GM13976 (cell line): ENCODE measurements at regions not wholly inside any gene's neighbourhood (a gene's known extent, or its start where the extent isn't known, plus 50 kb on each side); places are given as distances from the start of the nearest gene placed in this dataset.
"Not testable (repeated sequence)": the region's sequence is repeated elsewhere in the genome, so short reads cannot be mapped to it uniquely, and the experiment has no call there.

ENCODE experiments used
- DNase-seq: peaks from one replicate; pipeline ENCODE4 v3.0.0; 2012; ENCODE audit warnings: low spot score
- CTCF ChIP-seq: IDR thresholded peaks from 2 replicates; pipeline ENCODE4 v1.5.1; 2012; ENCODE audit warnings: borderline replicate concordance, mild to moderate bottlenecking; ENCODE audit not compliant: insufficient read depth; ENCODE audit errors: extremely low read depth, missing control alignments, control extremely low read depth
- in situ Hi-C: fragments of 300-500 bp; cut with MboI; formaldehyde crosslinking; loops from one replicate; pipeline ENCODE4 v1.12.0; 2022; ENCODE audit warnings: low sequenced_read_pairs, mixed read lengths, inconsistent platforms; ENCODE audit not compliant: unreplicated experiment

DNA sequence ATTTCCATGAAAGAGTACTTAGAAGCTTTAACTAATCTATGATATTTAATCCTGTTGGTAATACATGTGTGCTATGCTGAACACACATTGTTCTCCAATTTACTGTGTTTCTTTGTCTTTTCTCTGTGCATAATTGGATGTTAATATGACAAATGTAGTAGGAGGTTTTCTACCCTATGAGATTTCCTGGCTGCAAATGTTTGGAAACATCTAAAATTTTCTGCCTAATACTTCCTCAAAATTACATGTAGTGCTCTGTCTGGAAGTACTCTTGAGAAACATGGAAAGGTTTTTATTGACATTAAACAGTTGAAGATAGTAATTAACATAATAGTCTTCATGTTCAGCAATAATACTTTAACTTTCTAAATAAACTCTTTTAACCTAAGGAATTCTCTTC, 213.0 kb downstream of the KITLG start:
- in situ Hi-C loops = no loop called here
- TF ChIP-seq CTCF = no peak
- DNase-seq = no peak

DNA sequence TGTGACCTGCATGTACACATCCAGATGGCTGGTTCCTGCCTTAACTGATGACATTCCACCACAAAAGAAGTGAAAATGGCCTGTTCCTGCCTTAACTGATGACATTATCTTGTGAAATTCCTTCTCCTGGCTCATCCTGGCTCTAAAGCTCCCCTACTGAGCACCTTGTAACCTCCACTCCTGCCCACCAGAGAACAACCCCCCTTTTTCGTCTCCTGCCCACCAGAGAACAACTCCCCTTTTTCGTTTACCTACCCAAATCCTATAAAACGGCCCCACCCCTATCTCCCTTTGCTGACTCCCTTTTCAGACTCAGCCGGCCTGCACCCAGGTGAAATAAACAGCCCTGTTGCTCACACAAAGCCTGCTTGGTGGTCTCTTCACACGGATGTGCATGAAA, 212.2 kb downstream of the KITLG start:
- in situ Hi-C loops, DNase-seq: not testable (repeated sequence)

DNA sequence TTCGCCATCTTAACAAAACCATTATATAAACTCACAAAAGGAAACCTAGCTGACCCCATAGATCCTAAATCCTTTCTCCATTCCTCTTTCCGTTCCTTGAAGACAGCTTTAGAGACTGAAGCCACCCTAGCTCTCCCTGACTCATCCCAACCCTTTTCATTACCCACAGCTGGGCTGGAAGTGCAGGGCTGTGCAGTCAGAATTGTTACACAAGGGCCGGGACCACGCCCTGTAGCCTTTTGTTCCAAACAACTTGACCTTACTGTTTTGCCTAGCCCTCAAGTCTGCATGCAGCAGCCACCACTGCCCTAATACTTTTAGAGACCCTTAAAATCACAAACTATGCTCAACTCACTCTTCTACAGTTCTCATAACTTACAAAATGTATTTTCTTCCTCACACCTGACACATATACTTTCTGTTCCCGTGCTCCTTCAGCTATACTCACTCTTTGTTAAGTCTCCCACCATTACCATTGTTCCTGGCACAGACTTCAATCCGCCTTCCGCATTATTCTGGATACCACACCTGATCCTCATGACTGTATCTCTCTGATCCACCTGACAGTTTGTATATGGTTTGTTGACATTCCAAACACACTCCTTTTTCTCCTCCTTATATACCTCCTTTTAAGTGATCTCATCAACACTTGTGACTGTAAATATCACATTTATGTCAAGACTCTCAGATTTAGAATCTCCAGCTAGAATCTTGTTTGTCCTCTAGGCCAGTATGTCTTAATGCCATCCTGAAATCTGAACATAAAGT, 208.7 kb downstream of the KITLG start:
- no peak for DNase-seq
- in situ Hi-C loops = no loop called here
- TF ChIP-seq CTCF = no peak

GRCh38 chr12:88375306-88376305, 204.7 kb downstream of the KITLG start:
- TF ChIP-seq CTCF = no peak
- in situ Hi-C loops = no loop called here
- no peak for DNase-seq

GRCh38 chr12:88377973-88378372, 202.3 kb downstream of the KITLG start:
- no peak for TF ChIP-seq CTCF
- no peak for DNase-seq
- in situ Hi-C loops = no loop called here

GRCh38 chr12:88381466-88381865, 198.8 kb downstream of the KITLG start:
- in situ Hi-C loops = no loop called here
- no peak for DNase-seq
- TF ChIP-seq CTCF = no peak

- no peak for DNase-seq
- TF ChIP-seq CTCF = no peak
- in situ Hi-C loops = no loop called here
Observed at GRCh38 chr12:88383405-88383804, 196.9 kb downstream of the KITLG start.
